ENCODE measurements at regions not wholly inside any gene's neighbourhood (a gene's known extent, or its start where the extent isn't known, plus 50 kb on each side); places are given as distances from the start of the nearest gene placed in this dataset.

DNA sequence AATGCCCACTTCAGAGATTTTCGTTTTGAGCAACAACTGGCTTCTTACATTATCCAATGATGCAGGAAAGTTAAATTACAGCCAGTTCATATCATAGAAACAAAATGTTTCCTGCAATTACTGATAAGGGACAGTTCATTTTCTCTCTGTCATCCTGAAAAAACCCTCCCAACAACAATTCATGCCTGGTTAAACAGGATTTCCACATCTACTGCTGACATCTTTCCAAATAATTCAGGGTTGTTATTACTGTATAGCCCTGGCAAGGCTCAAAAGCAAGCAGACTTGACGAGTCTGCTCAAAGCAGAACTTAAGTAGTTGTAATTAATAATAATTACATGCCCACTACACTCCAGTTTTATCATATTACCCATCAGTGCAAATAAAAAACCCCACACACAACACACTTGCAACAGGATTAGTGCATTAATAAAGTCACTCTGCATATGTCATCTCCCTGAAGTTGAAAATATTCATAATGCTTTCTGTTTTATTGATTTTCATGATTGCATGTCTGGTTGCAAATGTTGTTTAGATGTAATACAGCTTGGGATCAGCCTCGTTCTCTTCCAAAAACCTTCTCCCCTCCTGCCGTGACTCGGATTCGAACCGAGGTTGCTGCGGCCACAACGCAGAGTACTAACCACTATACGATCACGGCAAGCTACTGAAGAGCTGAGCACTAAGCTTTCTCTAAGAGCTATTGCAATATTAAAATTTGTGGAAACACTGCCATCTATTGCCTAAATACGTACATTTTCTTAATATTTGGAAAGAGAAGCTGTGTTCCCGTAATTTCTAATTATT lies 119.6 kb upstream of the NFIB start (continued):
- no peak for TF ChIP-seq ZNF444 (CRISPR knock-in tag; IDR thresholded peaks at IDR 0.05)
- TF ChIP-seq, protein P1, sequence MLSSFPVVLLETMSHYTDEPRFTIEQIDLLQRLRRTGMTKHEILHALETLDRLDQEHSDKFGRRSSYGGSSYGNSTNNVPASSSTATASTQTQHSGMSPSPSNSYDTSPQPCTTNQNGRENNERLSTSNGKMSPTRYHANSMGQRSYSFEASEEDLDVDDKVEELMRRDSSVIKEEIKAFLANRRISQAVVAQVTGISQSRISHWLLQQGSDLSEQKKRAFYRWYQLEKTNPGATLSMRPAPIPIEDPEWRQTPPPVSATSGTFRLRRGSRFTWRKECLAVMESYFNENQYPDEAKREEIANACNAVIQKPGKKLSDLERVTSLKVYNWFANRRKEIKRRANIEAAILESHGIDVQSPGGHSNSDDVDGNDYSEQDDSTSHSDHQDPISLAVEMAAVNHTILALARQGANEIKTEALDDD (IDR thresholded peaks at IDR 0.05): 0 out of 2 replicates have a peak, but pooled peaks have one; percentile 28
- TF ChIP-seq MAX (CRISPR knock-in tag; IDR thresholded peaks at IDR 0.05): no peak
- TF ChIP-seq CREM (IDR thresholded peaks at IDR 0.05; ENCODE audit: low read depth): no peak
- no peak for TF ChIP-seq HMG20A (CRISPR knock-in tag; conservative IDR thresholded peaks at IDR 0.05)
- no peak for TF ChIP-seq TSC22D4 (tag; IDR thresholded peaks at IDR 0.05)
- no peak for TF ChIP-seq CXXC5 (CRISPR knock-in tag; IDR thresholded peaks at IDR 0.05)
- TF ChIP-seq TEAD4 (IDR thresholded peaks at IDR 0.05; ENCODE audit: low read length): peak; percentile 87
- no peak for TF ChIP-seq TEAD4 (CRISPR knock-in tag; IDR thresholded peaks at IDR 0.05; ENCODE audit: borderline replicate concordance)
- no peak for TF ChIP-seq ZNF696 (CRISPR knock-in tag; conservative IDR thresholded peaks at IDR 0.05)
- TF ChIP-seq ETV6 (IDR thresholded peaks at IDR 0.05; ENCODE audit: borderline replicate concordance in 1 of 2, low read depth in 2 of 2, low read length in 1 of 2): no peak
- no peak for TF ChIP-seq ETV6 (CRISPR knock-in tag; IDR thresholded peaks at IDR 0.05; ENCODE audit: borderline replicate concordance)
- TF ChIP-seq RBM17 (IDR thresholded peaks at IDR 0.05; ENCODE audit: borderline replicate concordance, low read depth, low read length): no peak
- no peak for TF ChIP-seq CSDE1 (IDR thresholded peaks at IDR 0.05)
- no peak for TF ChIP-seq SMAD3 (CRISPR knock-in tag; conservative IDR thresholded peaks at IDR 0.05)
- no peak for TF ChIP-seq ZBTB26 (CRISPR knock-in tag; IDR thresholded peaks at IDR 0.05)
- no peak for TF ChIP-seq NELFE (IDR thresholded peaks at IDR 0.05; ENCODE audit: insufficient read depth, insufficient read length)
- no peak for TF ChIP-seq POLR2AphosphoS2 (IDR thresholded peaks at IDR 0.05; ENCODE audit: low read length)
- no peak for TF ChIP-seq FOXP4 (CRISPR knock-in tag; IDR thresholded peaks at IDR 0.05; ENCODE audit: borderline replicate concordance)
- no peak for TF ChIP-seq BHLHE40 (IDR thresholded peaks at IDR 0.05; ENCODE audit: low read length)

Measured in K562 (cell line).